ENCODE measurements at regions not wholly inside any gene's neighbourhood (a gene's known extent, or its start where the extent isn't known, plus 50 kb on each side); places are given as distances from the start of the nearest gene placed in this dataset.

DNA sequence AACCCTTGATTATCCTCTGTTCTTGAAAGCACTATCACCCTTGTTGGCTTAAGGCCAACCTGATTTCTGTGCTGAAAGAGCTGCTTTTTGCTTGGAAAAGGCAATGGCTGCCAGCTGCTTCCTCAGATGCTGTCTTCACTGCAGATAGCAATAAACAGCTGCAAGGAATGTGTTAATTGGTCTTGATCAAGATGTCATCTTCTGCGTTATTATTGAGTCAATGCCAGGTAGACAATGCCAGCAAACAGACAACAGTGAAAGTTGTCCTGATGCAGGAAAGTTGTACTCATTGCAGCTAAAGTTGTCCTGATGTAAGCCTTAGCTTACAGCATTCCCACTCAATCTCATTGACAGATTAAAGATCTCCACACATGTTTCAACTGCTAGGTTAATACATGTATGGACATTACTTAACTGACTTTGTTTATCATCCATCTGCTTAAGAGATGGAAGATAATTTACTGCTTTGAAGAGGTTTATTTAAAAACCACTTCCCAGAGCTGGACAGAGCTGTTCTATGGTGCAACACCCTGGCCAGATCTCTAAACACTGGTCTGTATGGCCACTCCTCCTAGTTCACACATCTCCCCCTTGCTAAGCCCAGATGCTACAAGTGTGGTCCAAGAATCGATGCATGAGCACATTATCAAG is 251.0 kb upstream of the MCTP2 start:
- Mint-ChIP-seq H3K27ac (ENCODE audit: unreplicated experiment) (no peak overlapping the region), H3K4me3 (ENCODE audit: unreplicated experiment) (no peak overlapping the region), H3K36me3 (ENCODE audit: low read depth, unreplicated experiment) (no peaks in the 10 kb centered on the region), H3K9me3 (ENCODE audit: unreplicated experiment) (no peaks in the 10 kb centered on the region), H3K27me3 (ENCODE audit: low read depth, unreplicated experiment) (peaks cover 14% of the 10 kb centered on the region), H3K4me1 (ENCODE audit: low read depth, unreplicated experiment) (no peaks in the 10 kb centered on the region)
- Histone ChIP-seq H3K79me2 (ENCODE audit: insufficient read depth, low read length) (no peaks in the 10 kb centered on the region), H3K27ac (ENCODE audit: low read depth, low read length) (no peak overlapping the region), H3K27me3 (ENCODE audit: insufficient read depth, low read length) (peaks cover 5% of the 10 kb centered on the region), H3K4me2 (ENCODE audit: low read length) (no peak overlapping the region), H3K4me1 (ENCODE audit: insufficient read depth, low read length) (no peaks in the 10 kb centered on the region), H3K9ac (ENCODE audit: low read length) (no peak overlapping the region), H2AFZ (ENCODE audit: low read depth, low read length) (no peak overlapping the region), H3K36me3 (ENCODE audit: insufficient read depth, low read length) (no peaks in the 10 kb centered on the region), H3K9me3 (ENCODE audit: insufficient read depth, low read depth, low read length) (no peaks in the 10 kb centered on the region), H4K20me1 (ENCODE audit: insufficient read depth, low read length) (no peaks in the 10 kb centered on the region), H3K4me3 (ENCODE audit: insufficient read depth, low read depth, low read length) (no peak overlapping the region)
- TF ChIP-seq, protein P1, sequence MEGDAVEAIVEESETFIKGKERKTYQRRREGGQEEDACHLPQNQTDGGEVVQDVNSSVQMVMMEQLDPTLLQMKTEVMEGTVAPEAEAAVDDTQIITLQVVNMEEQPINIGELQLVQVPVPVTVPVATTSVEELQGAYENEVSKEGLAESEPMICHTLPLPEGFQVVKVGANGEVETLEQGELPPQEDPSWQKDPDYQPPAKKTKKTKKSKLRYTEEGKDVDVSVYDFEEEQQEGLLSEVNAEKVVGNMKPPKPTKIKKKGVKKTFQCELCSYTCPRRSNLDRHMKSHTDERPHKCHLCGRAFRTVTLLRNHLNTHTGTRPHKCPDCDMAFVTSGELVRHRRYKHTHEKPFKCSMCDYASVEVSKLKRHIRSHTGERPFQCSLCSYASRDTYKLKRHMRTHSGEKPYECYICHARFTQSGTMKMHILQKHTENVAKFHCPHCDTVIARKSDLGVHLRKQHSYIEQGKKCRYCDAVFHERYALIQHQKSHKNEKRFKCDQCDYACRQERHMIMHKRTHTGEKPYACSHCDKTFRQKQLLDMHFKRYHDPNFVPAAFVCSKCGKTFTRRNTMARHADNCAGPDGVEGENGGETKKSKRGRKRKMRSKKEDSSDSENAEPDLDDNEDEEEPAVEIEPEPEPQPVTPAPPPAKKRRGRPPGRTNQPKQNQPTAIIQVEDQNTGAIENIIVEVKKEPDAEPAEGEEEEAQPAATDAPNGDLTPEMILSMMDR (IDR thresholded peaks at IDR 0.05; ENCODE audit: insufficient read depth, low read depth, low read length) = no peak
- TF ChIP-seq EZH2 (IDR thresholded peaks at IDR 0.05; ENCODE audit: insufficient read depth, low read length) = no peak
- FAIRE-seq (no peak), DNase-seq (ENCODE audit: low read depth) (no peak)

DNA sequence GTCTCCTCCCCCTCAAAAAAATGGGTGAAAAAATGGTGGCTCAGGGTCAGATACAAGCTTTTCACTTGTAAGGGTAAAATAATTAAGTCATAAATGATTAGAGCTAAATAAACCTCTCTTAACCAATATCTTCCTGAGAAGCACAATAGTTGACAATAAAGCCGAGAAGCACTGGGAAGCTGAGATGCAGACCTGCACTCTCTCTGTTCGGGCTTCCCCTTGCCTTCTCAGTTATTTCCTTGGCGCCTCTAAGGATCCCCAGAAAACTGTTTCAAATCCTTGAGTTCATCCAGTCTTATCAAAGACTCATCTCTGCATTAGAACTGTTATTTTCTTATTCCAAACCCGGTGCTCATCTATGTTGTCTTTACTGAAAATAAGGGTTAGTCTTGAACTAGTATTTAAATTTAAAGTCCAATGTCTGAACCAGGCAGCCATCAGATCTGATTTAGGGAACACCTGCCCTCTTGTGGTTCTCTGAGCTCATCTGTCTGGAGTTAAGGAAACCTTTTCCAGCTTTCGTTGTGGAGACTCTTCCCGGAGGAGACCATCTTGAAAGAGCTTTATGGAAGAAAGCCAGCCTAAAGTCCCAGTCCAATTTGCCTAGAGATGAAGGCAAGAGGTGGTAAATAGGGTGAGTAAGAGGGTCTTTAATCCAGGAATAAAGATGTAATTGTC is 256.4 kb upstream of the MCTP2 start:
- peak; percentile 33 for DNase-seq (ENCODE audit: low read depth)
- H3K4me3 Mint-ChIP-seq (ENCODE audit: unreplicated experiment) = no peak overlapping the region
- no peak for TF ChIP-seq EZH2 (IDR thresholded peaks at IDR 0.05; ENCODE audit: insufficient read depth, low read length)
- TF ChIP-seq, protein P1 (IDR thresholded peaks at IDR 0.05; ENCODE audit: insufficient read depth, low read depth, low read length) = peak; percentile 48
- H3K9me3 Mint-ChIP-seq (ENCODE audit: unreplicated experiment) = no peaks in the 10 kb centered on the region
- H3K27ac Mint-ChIP-seq (ENCODE audit: unreplicated experiment) = no peak overlapping the region
- Histone ChIP-seq H3K27ac (ENCODE audit: low read depth, low read length) (no peak overlapping the region), H2AFZ (ENCODE audit: low read depth, low read length) (no peak overlapping the region), H3K4me1 (ENCODE audit: insufficient read depth, low read length) (no peaks in the 10 kb centered on the region), H3K4me3 (ENCODE audit: insufficient read depth, low read depth, low read length) (no peak overlapping the region), H4K20me1 (ENCODE audit: insufficient read depth, low read length) (no peaks in the 10 kb centered on the region), H3K27me3 (ENCODE audit: insufficient read depth, low read length) (peaks cover 3% of the 10 kb centered on the region), H3K9ac (ENCODE audit: low read length) (no peak overlapping the region), H3K4me2 (ENCODE audit: low read length) (no peak overlapping the region), H3K79me2 (ENCODE audit: insufficient read depth, low read length) (no peaks in the 10 kb centered on the region), H3K9me3 (ENCODE audit: insufficient read depth, low read depth, low read length) (no peaks in the 10 kb centered on the region), H3K36me3 (ENCODE audit: insufficient read depth, low read length) (no peaks in the 10 kb centered on the region)
- no peaks in the 10 kb centered on the region for H3K4me1 Mint-ChIP-seq (ENCODE audit: low read depth, unreplicated experiment)
- peaks cover 11% of the 10 kb centered on the region for H3K27me3 Mint-ChIP-seq (ENCODE audit: low read depth, unreplicated experiment)
- FAIRE-seq = no peak
- no peaks in the 10 kb centered on the region for H3K36me3 Mint-ChIP-seq (ENCODE audit: low read depth, unreplicated experiment)

DNA sequence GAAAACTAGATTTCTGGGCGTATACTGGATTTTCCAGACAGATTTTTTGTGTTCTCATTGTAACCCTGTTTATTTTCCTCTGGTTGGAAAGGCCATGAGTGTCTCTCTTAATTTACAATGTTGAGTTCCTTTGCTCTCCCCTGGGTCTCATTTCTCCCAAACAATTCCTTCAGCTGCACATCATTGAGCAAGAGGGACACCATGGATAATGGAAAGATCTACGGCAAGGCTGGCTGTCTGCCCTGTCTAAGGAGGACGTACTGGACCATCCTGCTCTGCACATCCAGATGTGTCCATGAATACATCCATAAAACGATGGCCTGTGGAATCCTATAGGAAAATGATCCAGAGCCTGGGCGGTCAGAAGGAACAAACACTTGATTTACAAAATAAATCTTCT is 258.1 kb upstream of the MCTP2 start:
- no peaks in the 10 kb centered on the region for H3K79me2 ChIP-seq (ENCODE audit: insufficient read depth, low read length)
- no peak for FAIRE-seq

More for the DNA sequence above, 258.1 kb upstream of the MCTP2 start:
- H3K27me3 Mint-ChIP-seq (ENCODE audit: low read depth, unreplicated experiment) = peaks cover 8% of the 10 kb centered on the region
- H3K4me1 Mint-ChIP-seq (ENCODE audit: low read depth, unreplicated experiment) = no peaks in the 10 kb centered on the region
- Histone ChIP-seq H3K4me1 (ENCODE audit: insufficient read depth, low read length) (no peaks in the 10 kb centered on the region), H3K27ac (ENCODE audit: low read depth, low read length) (no peak overlapping the region), H3K9me3 (ENCODE audit: insufficient read depth, low read depth, low read length) (no peaks in the 10 kb centered on the region), H4K20me1 (ENCODE audit: insufficient read depth, low read length) (no peaks in the 10 kb centered on the region), H2AFZ (ENCODE audit: low read depth, low read length) (no peak overlapping the region), H3K36me3 (ENCODE audit: insufficient read depth, low read length) (no peaks in the 10 kb centered on the region), H3K4me2 (ENCODE audit: low read length) (no peak overlapping the region), H3K9ac (ENCODE audit: low read length) (no peak overlapping the region), H3K4me3 (ENCODE audit: insufficient read depth, low read depth, low read length) (no peak overlapping the region), H3K27me3 (ENCODE audit: insufficient read depth, low read length) (peaks cover 3% of the 10 kb centered on the region)
- TF ChIP-seq, protein P1 (IDR thresholded peaks at IDR 0.05; ENCODE audit: insufficient read depth, low read depth, low read length) = no peak
- no peak for TF ChIP-seq EZH2 (IDR thresholded peaks at IDR 0.05; ENCODE audit: insufficient read depth, low read length)
- no peak overlapping the region for H3K4me3 Mint-ChIP-seq (ENCODE audit: unreplicated experiment)
- no peaks in the 10 kb centered on the region for H3K36me3 Mint-ChIP-seq (ENCODE audit: low read depth, unreplicated experiment)
- H3K27ac Mint-ChIP-seq (ENCODE audit: unreplicated experiment) = no peak overlapping the region
- no peaks in the 10 kb centered on the region for H3K9me3 Mint-ChIP-seq (ENCODE audit: unreplicated experiment)
- DNase-seq (ENCODE audit: low read depth) = no peak
